Activated CD8-positive, alpha-beta memory T cell treated with anti-CD3 and anti-CD28 coated beads, Interleukin-2, amount 50 U/mL, for 24 hours (primary cell): ENCODE measurements at regions not wholly inside any gene's neighbourhood (a gene's known extent, or its start where the extent isn't known, plus 50 kb on each side); places are given as distances from the start of the nearest gene placed in this dataset.
"Not testable (repeated sequence)": the region's sequence is repeated elsewhere in the genome, so short reads cannot be mapped to it uniquely, and the experiment has no call there.

Source experiments
- DNase-seq: peaks from one replicate; pipeline ENCODE4 v3.0.0-alpha.2; 2020; ENCODE audit errors: extremely low read depth

DNA sequence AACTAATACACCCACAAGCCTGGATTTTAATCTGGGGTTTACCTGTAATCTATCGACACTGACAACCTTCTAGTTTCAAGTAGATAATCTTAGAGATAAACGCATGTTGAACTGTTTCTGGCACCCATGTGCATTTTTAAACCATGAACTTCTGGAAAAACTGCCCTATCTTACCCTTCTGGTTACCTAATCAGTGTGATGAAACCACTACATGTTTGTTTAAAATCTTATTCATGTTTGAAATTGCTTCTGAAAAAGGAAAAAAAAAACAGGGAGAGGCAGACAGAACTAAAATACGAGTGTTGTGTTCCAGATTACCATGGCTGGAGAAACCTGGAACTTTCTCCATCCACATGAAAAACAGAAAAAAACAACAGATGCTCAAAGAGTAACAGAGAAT, 139.3 kb downstream of the MID1IP1 start:
- no peak for DNase-seq

DNA sequence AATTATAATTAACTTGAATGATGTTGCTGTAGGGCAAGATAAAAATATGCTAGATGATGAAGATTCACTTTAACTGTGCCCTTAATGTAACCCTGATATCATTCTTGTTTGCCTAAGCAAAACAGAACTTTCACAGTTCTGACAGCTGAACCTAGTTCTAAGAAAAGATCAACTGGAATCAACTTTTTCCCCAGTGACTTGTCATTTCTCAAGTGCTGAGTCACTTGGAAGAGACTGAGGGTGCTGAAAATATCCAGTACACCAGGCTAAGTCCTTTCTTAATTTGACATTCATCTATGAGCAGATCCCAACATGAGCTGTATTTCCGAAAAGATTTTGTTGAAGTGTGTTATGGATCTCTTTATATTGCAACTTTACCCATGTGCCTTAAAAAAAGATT, 140.4 kb downstream of the MID1IP1 start:
- DNase-seq: no peak

DNA sequence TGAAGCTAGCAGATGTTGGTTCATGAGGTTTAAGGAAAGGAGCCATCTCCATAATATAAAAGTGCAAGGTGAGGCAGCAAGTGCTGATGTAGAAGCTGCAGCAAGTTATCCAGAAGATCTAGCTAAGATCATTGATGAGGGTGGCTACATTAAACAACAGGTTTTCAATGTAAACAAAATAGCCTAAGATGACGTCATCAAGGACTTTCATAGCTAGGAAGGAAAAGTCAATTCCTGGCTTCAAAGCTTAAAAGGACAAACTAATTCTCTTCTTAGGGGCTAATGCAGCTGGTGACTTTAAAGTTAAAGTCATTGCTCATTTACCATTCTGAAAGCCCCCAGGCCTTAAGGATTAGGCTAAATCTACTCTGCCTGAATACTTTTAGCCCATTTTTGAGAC, 141.9 kb downstream of the MID1IP1 start:
- DNase-seq: no peak

DNA sequence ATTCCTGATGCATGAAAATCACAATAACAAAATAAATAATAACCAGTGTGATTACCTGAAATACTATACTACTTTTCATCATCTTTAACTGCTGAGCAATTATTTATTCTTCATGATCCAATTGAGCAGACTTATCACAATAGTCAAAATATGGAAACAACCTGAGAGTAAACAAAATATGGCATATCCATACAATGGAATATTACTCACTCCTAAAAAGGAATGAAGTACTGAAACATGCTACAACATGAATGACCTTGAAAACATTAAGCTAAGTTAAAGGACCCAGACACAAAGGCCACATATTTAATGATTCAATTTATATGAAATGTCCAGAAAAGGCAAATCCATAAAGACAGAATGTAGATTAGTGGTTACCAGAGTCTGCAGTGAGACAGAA, 146.8 kb downstream of the MID1IP1 start:
- DNase-seq: no peak

DNA sequence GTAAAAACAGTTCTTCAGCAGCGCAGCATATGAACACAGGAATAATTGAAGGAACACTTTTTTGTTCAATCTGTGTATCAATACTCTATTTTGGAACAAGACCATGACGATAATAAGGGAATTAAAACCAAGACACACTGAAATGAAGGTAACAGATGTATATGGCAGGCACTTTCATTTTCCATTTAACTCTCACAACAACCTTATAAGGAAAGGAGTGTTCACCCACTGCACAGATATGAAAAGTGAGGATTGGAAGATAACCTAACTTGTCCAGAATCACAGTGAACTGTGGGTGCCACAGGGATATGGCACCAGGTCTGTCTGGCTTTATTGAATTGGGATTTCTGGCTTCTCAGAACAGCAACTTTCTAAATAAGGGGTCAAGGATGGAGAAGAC, 153.3 kb downstream of the MID1IP1 start:
- no peak for DNase-seq

DNA sequence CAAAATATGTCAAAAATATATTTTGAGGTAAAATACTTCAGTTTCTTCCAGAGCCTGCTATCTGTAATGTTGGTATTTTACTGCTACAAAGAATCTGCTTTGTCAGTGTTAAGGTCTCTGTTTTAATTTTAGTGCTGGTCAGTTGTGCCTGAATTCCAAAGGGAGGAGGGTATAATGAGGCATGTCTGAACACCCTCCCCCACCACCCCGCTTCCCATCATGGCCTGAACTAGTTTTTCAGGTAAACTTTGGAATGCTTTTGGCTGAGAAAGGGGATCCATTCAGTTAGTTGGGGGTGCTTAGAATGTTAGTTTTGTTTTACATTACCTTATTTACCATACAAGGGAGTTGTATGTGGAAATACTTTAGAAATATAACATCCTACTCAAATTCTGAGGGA, 158.5 kb downstream of the MID1IP1 start:
- no peak for DNase-seq

DNA sequence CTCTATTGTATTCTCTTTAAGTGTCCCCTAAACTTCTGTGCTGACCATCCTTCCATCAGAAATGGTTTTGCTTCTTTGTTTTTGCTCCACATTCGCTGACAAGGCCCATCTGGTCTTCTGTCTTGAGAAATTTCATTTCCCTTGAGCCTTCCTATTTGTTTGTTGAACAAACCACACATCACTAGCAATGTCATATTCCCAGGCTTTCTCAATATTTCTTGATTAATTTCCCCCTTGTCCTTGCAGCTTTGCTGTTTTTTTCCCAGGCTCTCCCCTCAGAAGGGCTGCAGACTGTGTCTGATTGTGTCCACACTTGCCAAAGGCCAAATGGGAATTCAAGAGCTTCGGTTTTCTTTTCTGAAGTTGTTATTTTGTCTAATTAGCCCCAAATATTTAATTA, 158.9 kb downstream of the MID1IP1 start:
- no peak for DNase-seq

DNA sequence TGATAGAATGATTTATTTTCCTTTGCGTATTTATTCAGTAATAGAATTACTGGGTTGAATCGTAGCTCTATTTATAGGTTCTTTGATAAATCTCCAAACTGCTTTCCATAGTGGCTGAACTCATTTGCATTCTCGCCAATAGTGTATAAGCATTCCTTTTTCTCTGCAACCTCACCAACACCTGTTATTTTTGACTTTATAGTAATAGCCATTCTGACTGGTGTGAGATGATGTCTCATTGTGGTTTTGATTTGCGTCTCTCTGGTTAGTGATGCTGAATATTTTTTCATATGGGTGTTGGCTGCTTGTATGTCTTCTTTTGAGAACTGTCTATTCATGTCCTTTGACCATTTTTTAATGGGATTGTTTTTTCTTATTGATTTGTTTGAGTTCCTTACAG, 160.7 kb downstream of the MID1IP1 start:
- no peak for DNase-seq

DNA sequence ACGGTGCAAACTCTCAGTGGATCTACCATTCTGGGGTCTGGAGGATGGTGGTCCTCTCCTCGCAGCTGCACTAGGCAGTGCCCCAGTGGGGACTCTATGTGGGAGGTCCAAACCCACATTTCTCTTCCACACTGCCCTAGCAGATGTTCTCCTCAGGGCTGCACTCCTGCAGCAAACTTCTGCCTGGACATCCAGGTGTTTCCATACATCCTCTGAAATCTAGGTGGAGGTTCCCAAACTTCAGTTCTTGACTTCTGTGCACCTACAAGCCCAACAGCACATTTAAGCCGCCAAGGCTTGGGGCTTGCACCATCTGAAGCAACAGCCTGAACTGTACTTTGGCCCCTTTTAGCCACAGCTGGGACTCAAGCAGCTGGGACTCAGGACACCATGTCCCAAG, 162.0 kb downstream of the MID1IP1 start:
- not testable (repeated sequence) for DNase-seq

DNA sequence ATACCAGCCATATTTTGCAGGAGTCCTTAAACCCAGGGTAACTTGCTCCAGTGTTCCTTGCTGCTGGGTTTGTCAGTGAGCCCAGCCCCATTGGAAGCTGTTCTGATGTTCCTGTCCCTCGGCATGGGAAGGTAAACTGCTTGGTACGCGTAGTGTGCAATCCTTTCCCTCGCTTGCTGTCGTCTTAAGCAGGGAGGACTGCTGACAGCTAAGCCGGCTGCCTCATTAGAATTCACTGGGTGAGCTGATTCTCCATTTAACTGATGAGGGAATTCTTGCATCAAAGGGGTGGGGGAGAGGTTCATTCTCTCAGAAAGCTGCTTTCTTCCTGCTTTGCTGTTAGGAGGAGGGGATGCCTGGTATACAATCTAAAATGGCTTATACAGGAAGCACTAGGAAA, 164.6 kb downstream of the MID1IP1 start:
- DNase-seq: no peak

DNA sequence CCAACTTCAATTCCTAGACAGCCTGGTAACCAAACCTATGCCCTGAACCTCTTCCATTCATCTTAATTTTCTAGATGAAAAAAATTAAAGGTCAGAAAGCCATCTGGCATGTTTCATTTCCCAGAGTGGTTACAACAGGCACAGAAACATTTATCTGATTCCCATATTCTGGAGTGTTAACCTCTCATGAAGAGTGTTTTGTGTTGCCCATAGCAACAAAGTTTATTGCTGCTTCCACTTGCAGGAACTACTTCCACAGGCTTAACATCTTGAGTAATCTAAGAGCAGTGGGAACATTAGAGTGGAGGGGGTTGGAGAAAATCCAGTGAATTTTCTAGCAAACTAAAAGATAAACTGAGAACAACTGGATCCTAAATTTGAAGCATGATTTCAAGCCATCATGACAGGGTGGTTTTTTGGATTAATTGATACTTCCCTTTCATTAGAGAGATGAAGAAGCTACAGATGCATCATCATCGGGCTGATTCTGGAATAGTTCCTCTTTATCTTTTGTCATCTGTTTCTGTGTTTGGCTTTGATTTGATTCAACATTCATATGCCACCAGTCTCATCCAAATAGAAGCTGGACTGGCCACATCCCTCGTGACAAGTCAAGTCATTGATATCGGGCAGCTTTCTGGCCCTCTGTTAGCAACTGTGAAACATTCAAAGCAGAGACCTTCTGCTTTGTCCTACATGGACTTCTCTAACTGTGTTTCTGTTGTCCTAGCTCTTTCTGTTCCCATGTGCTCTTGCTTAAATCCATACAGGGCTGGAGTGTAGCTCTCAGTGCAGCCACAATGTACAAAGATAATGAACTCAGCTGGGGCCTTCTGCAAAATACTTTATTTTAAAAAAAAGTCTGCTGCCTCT, 167.3 kb downstream of the MID1IP1 start:
- no peak for DNase-seq

DNA sequence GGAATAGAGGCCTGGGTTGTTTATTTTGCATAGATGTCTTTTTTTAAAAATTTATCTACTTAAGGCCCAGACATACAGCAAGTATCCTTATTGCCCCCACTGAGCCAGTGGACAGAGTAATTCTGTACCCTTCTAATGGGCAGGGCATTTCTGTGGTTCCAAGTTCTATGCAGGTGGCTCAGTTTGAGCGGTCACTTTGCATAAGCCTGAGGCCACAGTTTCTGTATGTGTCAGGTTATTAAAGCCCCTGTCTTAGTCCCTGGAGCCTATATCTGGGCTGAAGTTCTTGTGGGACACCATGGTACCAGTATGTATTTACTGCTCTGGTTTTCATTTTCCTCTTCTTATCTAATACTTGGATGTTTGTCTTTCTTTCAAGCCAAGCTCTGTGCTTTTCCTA, 168.8 kb downstream of the MID1IP1 start:
- DNase-seq: no peak

DNA sequence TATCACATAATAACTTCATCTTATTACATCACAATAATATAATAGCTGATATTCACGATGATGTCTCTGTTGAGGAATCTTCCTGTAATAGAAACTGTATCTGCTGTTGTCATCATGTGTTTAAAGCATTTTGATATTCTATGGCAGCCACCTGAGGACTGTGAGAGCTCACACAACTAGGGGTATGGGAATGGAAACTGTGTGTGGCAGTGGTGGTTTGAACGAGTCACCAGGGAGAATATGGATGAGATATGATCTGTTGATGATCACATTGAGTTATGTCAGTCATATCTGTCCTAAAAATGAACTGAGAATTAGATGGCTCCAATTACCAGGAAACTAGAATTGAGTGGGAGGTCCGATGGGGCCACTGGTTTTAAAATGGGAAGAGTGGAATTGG, 169.6 kb downstream of the MID1IP1 start:
- DNase-seq: no peak

DNA sequence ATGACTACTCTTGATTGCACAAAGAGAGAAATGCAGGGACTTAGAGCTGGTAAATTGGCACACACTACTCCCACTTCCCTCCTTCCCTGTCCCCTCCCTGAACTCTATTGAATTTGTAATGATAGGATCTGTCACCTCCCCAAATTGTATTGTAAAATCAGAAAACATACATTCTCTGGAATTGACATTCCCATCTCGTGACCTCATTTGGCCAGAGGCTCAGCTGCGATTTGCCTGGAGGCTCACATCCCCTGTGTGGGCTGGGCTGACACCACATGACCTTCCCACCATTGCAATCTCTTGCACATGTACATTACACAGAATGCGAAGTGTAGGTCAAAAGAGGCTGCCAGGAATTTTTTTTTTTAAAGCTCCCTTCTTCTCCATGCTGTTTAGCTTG, 172.1 kb downstream of the MID1IP1 start:
- no peak for DNase-seq

DNA sequence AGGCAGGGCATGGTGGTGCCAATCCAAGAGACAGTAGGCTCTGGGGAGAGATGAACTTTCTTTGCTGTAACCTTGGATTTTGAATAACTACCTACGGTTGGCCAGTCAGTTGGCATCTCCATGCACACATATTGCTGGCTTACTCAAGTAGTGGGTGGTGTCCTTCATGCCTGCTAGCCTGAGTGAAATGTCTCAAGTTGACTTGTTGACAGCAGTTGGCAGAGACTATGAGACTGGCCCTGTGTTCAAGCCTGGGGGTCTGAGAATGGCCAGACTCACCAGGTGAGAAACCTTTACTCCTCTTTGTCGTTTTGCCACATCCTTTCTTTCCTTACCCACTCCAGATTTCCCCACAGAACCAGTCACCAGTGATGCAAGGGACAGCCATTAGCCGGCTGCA, 173.3 kb downstream of the MID1IP1 start:
- no peak for DNase-seq

DNA sequence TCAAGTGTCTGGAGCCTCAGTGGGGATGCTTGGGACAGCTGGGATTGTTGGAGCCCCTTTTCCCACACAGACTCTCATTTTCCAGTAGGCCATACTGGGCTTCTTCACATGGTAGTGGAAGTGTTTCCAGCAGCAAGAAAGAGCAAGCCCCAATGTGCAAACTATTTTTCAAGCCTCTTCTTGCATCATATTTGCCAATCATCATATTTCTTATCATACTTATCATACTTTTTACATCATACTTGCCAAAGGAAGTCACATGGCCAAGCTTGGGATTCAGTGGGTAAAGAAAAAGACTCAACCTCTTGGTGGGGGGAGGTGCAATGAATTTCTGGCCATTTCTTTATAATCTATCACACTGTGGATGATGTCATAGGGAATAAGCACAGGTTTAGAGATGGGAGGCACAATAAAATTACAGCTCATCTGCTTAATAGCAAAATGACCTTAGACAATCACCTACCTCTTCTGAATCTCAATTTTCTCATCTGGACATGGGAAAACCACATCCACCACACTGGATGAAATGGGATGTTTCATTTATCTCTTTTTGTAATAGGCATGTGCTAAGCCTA, 174.2 kb downstream of the MID1IP1 start:
- no peak for DNase-seq

DNA sequence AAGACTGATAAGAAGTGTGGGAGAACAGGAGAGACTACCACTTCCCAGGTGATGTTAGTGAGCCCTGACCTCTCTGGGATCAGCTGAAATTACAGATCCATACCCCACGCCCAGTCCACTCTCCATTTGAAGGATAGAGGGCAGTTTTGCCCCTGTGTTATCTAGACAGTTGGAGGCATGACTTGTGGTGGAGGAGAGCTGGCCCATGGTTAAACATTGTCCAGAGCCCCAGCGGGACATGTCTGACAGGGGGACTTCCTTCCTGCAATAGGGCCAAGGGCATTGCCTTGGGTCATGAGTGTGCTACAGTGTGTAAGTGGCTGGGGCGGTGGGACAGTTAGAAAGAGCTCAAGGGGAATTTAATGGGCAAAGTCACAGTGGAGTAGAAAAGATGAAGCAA, 181.1 kb downstream of the MID1IP1 start:
- no peak for DNase-seq

DNA sequence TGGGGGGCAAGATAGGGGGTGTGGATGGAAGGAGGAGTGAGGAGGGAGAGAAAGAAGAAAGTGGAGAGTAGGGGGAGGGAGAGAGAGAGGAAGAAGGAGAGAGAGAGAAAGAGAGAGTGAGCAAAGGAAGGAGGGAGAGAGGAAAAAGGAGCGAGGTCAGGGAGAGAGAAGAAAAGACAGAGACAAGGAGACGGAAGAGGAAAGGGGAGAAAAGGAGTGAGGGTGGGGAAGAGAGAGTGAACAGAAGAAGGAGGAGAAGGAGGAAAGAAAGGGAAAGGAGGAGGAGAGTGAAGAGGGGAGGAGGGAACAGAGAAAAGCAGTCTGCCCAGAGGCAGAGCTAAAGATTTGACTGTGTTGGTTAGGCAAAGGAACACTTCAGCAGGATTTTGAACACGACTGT, 181.6 kb downstream of the MID1IP1 start:
- no peak for DNase-seq

DNA sequence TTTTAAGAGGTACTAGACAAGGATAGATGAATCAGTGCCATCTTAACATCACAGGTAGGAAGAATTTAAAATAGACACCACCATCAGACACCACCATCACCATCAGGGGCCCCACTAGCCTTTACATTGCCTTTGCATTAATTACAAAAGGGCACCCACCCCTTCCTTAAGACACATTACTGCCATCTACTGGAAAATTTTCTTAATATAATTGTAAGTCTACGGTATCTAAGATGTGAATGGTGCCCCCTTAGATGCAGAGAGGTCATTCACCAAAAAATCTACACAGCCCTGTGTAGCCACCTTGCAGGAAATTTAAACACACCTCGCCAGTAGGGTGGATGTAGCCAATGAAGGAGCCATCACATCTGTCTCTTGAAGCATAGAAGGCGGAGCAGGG, 184.1 kb downstream of the MID1IP1 start:
- DNase-seq: no peak

DNA sequence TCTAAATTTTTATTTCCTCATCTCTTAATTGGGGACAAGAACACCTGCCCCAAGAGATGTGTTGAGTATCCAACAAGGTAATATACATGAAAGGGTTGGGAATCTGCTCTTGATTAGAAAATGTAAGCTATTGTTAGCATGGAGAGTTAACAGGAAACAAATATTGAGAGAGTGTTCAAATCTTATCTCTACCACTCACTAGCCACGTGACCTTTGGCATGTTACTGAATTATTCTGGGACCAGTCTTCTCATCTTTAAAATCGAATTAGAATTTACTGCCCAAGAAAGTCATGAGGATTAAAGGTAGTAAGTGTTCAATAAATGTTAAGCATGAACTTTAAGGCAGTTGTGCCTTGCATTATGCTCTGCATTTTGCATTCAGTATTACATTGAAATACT, 184.7 kb downstream of the MID1IP1 start:
- no peak for DNase-seq

DNA sequence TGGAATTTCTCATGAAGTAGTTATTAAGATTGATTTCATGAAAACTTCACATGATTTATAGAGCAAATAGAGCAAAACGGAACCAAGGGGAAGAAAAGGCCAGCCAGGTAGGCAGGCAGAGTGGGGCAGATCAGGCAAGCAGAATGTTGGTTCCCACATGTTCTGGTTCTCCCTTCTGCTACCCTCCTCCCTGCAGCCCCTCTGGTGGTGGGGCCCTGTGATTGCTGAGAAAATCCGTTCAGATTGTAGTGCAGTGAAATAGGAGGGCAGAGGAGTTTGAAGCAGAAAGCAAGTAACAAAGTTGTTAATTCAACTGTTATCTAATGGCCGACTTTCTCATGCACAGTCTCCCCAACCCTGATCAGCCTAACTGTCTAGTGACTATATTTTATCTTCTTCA, 185.3 kb downstream of the MID1IP1 start:
- DNase-seq: no peak

DNA sequence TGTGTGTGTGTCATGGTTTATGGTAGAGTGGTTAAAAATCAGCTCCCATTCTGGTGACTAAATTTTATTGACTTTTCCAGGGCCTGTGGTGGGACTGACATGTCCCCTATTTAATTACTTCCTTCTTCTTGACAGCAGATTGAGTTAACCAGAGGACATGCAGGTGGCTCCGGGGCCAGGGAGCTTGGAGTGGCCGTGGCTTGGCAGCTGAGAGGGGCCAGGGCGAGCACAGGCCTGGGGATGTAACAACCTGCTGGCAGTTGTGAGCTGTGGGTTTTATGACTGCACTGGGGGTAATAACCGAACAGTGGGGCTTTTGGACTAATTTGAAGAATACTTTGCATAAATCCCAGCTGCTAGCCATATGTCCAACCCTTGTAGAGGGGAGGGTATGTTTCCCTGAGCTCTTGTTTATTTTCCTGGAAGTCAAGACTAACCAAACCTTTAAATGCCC, 186.0 kb downstream of the MID1IP1 start:
- DNase-seq: no peak

DNA sequence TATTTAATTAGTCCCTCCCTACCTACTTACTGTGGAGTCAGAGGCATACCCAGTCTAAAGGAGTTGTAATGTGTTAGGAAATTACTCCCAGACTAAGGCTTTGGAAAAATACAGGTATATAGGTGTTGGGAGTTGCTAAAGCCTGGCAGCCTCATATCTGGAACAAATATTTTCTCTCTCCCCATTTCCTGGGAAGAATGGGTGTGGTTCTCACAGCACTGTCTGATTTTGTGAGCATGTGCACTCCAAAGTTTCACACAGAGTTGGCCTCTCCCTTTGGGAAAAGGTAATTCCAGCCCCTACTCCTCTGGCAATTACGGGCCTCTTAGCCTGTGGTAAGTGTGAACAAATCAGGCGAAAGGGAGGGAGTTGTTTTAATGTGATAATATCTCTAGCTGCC, 187.0 kb downstream of the MID1IP1 start:
- DNase-seq: no peak

DNA sequence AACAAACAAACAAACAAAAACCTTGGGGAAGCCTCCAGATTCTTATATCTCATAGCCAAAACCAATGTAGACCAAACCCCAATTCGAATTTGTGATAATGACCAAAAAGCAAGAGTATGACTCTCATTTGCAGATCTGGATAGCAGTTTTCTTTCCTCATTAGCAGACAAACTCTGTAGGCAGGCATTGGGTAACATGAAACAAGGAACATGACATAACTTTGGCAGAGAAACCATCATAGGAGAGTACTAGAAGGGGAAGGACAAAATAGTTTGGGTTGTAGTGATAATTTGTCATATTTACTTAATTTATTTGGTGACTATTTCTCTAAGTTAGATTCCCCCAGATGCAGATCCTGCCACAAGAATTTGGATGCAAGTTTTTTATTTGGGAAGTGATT, 187.8 kb downstream of the MID1IP1 start:
- no peak for DNase-seq
